Vagina (tissue), 2 donors: ENCODE measurements at regions not wholly inside any gene's neighbourhood (a gene's known extent, or its start where the extent isn't known, plus 50 kb on each side); places are given as distances from the start of the nearest gene placed in this dataset.

ENCODE experiments used
- DNase-seq, 2 donors: peaks; one replicate each; pipeline ENCODE4 v3.0.0-alpha.2; 2017; ENCODE audit errors: extremely low spot score in 2 of 2
- H3K27ac ChIP-seq: fragments of 200-600 bp; sonication (generic); one replicate; pipeline ENCODE4 v1.5.1; 2019
- H3K27me3 ChIP-seq: fragments of 200-600 bp; sonication (generic); one replicate; pipeline ENCODE4 v1.5.1; 2019
- H3K36me3 ChIP-seq, 2 donors: fragments of 200-600 bp; sonication (generic); one replicate each; pipeline ENCODE4 v1.5.1; 2017 to 2019
- H3K4me1 ChIP-seq: fragments of 200-600 bp; sonication (generic); one replicate; pipeline ENCODE4 v1.5.1; 2019
- H3K4me3 ChIP-seq, 2 donors: fragments of 200-600 bp; sonication (generic); 1 replicate in 1 of 2; 2 replicates in 1 of 2; pipeline ENCODE4 v1.5.1; 2016 to 2019
- H3K9me3 ChIP-seq: fragments of 200-600 bp; sonication (generic); one replicate; pipeline ENCODE4 v1.5.1; 2019
- POLR2A ChIP-seq, 2 donors: fragments of 450-650 bp; IDR thresholded peaks; one replicate each; pipeline ENCODE4 v1.6.1; 2017; ENCODE audit warnings: antibody characterized with exemption in 2 of 2, mild to moderate bottlenecking in 2 of 2, moderate library complexity in 2 of 2
- POLR2AphosphoS5 ChIP-seq, 2 donors: sonication (generic); formaldehyde crosslinking; IDR thresholded peaks; one replicate each; pipeline ENCODE4 v1.9.0; 2017; ENCODE audit warnings: antibody characterized with exemption in 2 of 2, mild to moderate bottlenecking in 2 of 2, low read depth in 1 of 2; ENCODE audit not compliant: insufficient read depth in 1 of 2
- intact Hi-C: fragments of 100-400 bp; cut with DNase I; formaldehyde crosslinking; loops from one replicate; pipeline ENCODE4 v1.15.1; 2023
- TF ChIP-seq, protein P1 (sequence below), 3 experiments: fragments of 450-650 bp in 2 of 3; fragments of 200-600 bp in 1 of 3; sonication (generic) in 1 of 3; IDR thresholded peaks; one replicate each; pipeline ENCODE4 v1.5.1; 2017 to 2019; ENCODE audit warnings: antibody characterized with exemption in 3 of 3, mild to moderate bottlenecking in 2 of 3, moderate library complexity in 2 of 3

DNA sequence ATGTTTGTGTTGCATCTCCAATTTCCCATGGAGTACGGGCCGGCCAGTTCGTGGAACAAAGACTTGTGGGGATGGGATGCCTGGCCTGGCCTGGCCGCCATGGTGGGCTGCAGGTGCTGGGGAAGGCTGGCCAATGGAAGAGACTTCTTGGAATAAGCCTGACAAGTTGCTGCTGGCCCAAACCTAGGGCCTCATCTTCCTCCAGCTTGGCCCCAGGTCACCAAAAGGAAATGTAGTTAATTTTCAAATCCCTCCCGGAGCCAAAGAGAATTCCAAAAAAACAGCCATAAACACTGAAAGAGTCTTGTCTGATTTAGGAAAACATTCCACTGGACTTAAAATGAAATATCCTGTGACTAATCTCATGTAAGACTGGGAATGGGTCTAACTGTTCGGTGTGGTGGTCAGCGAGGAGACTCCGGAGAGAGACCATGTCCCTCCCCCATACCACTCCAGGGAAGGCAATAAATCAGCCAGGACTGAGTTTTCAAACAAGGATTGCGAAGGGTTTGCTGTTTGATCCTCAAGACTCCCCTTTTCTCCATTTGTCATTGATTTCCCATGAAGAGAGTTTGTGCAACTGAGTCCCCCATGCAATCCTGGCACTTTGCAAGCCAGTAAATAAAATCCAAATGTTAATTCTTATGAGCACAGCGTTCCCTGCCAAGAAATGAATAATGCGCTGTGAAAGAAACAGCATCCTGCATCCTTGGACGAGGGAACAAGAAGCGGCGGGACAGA lies 128.7 kb upstream of the HABP2 start:
- TF ChIP-seq, protein P1, sequence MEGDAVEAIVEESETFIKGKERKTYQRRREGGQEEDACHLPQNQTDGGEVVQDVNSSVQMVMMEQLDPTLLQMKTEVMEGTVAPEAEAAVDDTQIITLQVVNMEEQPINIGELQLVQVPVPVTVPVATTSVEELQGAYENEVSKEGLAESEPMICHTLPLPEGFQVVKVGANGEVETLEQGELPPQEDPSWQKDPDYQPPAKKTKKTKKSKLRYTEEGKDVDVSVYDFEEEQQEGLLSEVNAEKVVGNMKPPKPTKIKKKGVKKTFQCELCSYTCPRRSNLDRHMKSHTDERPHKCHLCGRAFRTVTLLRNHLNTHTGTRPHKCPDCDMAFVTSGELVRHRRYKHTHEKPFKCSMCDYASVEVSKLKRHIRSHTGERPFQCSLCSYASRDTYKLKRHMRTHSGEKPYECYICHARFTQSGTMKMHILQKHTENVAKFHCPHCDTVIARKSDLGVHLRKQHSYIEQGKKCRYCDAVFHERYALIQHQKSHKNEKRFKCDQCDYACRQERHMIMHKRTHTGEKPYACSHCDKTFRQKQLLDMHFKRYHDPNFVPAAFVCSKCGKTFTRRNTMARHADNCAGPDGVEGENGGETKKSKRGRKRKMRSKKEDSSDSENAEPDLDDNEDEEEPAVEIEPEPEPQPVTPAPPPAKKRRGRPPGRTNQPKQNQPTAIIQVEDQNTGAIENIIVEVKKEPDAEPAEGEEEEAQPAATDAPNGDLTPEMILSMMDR (IDR thresholded peaks at IDR 0.05), result no peak
- TF ChIP-seq POLR2AphosphoS5 (IDR thresholded peaks at IDR 0.05; ENCODE audit: insufficient read depth in 1 of 2, low read depth in 1 of 2) (peak in 1 of 2 donors; percentile 59), POLR2A (IDR thresholded peaks at IDR 0.05) (no peak)
- Histone ChIP-seq H3K36me3 (no peaks in the 10 kb centered on the region), H3K4me3 (no peak overlapping the region), H3K4me1 (peaks cover 5% of the 10 kb centered on the region), H3K9me3 (no peaks in the 10 kb centered on the region), H3K27me3 (no peaks in the 10 kb centered on the region), H3K27ac (no peak overlapping the region)
- intact Hi-C loops, result no loop called here
- peak in 1 of 2 donors; percentile 91 for DNase-seq

DNA sequence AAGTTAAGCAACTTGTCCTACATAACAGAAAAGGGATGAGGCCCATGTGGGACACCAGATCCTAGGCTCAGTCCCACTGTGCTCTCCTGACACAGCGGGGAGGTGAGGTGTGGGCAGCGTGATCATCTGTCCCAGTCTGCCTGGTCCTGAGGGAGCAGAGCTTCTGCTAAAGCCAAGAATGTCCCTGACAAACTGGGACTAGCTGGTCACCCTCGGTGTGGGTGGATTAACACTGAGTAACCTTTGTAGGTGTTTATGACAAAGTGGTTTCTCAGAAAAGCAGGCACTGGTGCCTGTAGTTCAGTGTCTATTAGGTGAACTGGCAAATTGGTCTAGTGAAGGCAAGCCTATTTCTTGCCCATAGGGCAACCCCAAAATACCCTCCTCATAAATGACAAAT lies 127.8 kb upstream of the HABP2 start:
- H3K4me3 ChIP-seq, result no peak overlapping the region
- H3K4me1 ChIP-seq, result peaks cover 5% of the 10 kb centered on the region
- no peaks in the 10 kb centered on the region for H3K36me3 ChIP-seq
- H3K27ac ChIP-seq, result no peak overlapping the region
- no peaks in the 10 kb centered on the region for H3K9me3 ChIP-seq
- DNase-seq, result no peak
- no peaks in the 10 kb centered on the region for H3K27me3 ChIP-seq
- intact Hi-C loops, result no loop called here
- TF ChIP-seq POLR2A (IDR thresholded peaks at IDR 0.05) (no peak), POLR2AphosphoS5 (IDR thresholded peaks at IDR 0.05; ENCODE audit: insufficient read depth in 1 of 2, low read depth in 1 of 2) (no peak)
- TF ChIP-seq, protein P1 (IDR thresholded peaks at IDR 0.05), result no peak

DNA sequence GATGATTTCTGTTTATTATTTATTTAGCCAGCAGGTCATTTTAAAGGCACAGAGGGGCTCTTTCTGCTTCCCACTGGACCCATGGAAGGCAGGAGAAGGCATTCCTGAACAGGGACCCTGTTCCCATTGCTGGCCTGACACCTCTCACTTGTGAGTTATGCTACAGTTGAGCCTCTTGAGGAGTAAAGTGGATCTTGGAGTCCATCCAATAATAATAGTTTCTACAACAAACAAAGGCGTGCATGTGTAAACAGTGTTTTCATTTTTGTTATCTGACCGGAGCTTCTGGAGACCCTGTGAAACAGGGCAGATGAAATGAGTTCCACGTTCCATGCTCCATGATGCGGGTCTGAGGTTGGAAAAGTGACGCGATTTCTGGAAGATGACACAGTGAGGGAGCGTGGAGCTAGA lies 127.3 kb upstream of the HABP2 start:
- Histone ChIP-seq H3K4me3 (no peak overlapping the region), H3K27me3 (no peaks in the 10 kb centered on the region), H3K9me3 (no peaks in the 10 kb centered on the region), H3K36me3 (no peaks in the 10 kb centered on the region), H3K27ac (no peak overlapping the region), H3K4me1 (peaks cover 5% of the 10 kb centered on the region)
- DNase-seq, result no peak
- TF ChIP-seq POLR2A (IDR thresholded peaks at IDR 0.05) (no peak), POLR2AphosphoS5 (IDR thresholded peaks at IDR 0.05; ENCODE audit: insufficient read depth in 1 of 2, low read depth in 1 of 2) (no peak)
- TF ChIP-seq, protein P1 (IDR thresholded peaks at IDR 0.05), result no peak
- intact Hi-C loops, result no loop called here

DNA sequence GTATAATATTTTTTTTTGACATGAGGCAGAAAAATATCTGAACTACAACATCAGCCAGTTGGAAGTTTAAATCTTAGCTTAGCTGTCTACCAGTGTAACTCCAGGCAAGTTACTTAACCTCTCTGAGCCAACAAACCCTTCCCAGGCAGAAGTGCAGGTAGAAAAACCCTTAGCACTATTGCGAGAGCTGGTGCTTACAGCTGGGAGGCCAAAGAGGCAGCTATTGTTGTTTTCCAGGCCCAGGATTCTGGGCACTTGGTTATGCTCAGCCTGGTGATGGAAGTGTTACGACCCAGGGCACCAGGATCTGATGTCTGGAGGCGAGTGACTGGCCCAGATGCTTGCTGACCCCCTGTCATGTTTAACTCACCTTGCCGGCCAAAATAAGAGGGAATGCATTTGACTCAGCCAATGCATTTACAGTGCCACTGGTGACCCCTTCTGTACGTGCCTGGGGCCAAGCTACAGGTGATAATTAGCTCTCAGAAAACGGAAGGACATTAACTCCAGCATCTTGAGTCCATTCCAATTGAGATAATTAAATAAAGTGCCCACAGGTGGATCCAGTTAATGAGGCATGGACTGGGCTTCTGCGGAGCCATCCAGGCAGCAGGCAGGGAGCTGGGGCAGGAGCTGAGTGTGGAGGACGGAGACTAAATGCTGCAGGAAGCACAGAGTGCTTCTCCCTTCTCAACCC lies 126.5 kb upstream of the HABP2 start:
- Histone ChIP-seq H3K36me3 (no peaks in the 10 kb centered on the region), H3K27ac (no peak overlapping the region), H3K4me3 (no peak overlapping the region), H3K9me3 (no peaks in the 10 kb centered on the region), H3K4me1 (peaks cover 5% of the 10 kb centered on the region), H3K27me3 (no peaks in the 10 kb centered on the region)
- intact Hi-C loops, result no loop called here
- no peak for DNase-seq
- TF ChIP-seq POLR2AphosphoS5 (IDR thresholded peaks at IDR 0.05; ENCODE audit: insufficient read depth in 1 of 2, low read depth in 1 of 2), result no peak
- TF ChIP-seq, protein P1 (IDR thresholded peaks at IDR 0.05), result no peak
- TF ChIP-seq POLR2A (IDR thresholded peaks at IDR 0.05), result no peak

DNA sequence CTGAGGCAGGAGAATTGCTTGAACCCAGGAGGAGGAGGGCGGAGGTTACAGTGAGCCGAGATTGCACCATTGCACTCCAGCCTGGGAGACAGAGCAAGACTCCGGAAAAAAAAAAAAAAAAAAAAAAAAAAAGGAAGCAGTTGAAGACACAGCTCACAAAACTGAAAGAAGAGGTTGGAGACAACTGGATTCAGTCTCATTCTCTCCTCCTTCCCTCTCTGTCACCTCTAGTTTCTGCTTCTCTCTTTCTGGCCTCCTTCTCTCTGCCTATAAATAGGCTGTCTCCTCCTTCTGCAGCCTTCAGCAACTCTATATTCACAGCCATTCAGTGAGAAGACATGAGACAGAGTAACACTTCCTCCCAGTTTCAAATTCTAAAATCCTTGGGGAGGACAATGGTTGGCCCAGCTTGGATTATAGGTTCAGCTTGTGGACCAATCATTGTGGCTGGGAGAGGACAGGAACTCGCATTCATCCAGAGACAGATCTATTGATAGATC lies 125.6 kb upstream of the HABP2 start:
- Histone ChIP-seq H3K27me3 (no peaks in the 10 kb centered on the region), H3K4me1 (peaks cover 5% of the 10 kb centered on the region), H3K4me3 (no peak overlapping the region), H3K36me3 (no peaks in the 10 kb centered on the region), H3K27ac (no peak overlapping the region), H3K9me3 (no peaks in the 10 kb centered on the region)
- TF ChIP-seq POLR2A (IDR thresholded peaks at IDR 0.05), result no peak
- TF ChIP-seq, protein P1 (IDR thresholded peaks at IDR 0.05), result no peak
- intact Hi-C loops, result no loop called here
- no peak for DNase-seq
